Mesenchymal stem cell (in vitro differentiated cells and primary cell): ENCODE measurements at regions not wholly inside any gene's neighbourhood (a gene's known extent, or its start where the extent isn't known, plus 50 kb on each side); places are given as distances from the start of the nearest gene placed in this dataset.
A peak's percentile ranks its signal among the peaks of the same experiment; 100 is the strongest.

Source experiments
- DNase-seq: peaks from one replicate; pipeline ENCODE4 v3.0.0-alpha.2; 2013
- H2AFZ ChIP-seq: one replicate; pipeline ENCODE4 v1.6.1; 2013; ENCODE audit warnings: low read depth, mild to moderate bottlenecking, control low read depth, inconsistent platforms, low read length, moderate library complexity
- H2AK5ac ChIP-seq: 2 replicates; pipeline ENCODE4 v1.6.1; 2013; ENCODE audit warnings: low read length, moderate library complexity, mild to moderate bottlenecking, inconsistent platforms; ENCODE audit not compliant: severe bottlenecking
- H2BK120ac ChIP-seq: one replicate; pipeline ENCODE4 v1.6.1; 2013; ENCODE audit warnings: low read depth, mild to moderate bottlenecking, inconsistent platforms, low read length, moderate library complexity
- H2BK12ac ChIP-seq, 2 experiments: one replicate each; pipeline ENCODE4 v1.6.1; 2013; ENCODE audit warnings: inconsistent platforms in 2 of 2, low read length in 2 of 2, mild to moderate bottlenecking in 2 of 2, moderate library complexity in 2 of 2, control low read depth in 1 of 2
- H2BK15ac ChIP-seq: one replicate; pipeline ENCODE4 v1.6.1; 2013; ENCODE audit warnings: mild to moderate bottlenecking, low read depth, inconsistent platforms; ENCODE audit not compliant: poor library complexity, severe bottlenecking
- H2BK5ac ChIP-seq: 2 replicates; pipeline ENCODE4 v1.6.1; 2013; ENCODE audit warnings: low read depth, mild to moderate bottlenecking, low read length, control low read depth, inconsistent platforms; ENCODE audit not compliant: poor library complexity, severe bottlenecking
- H3K14ac ChIP-seq, 2 experiments: one replicate each; pipeline ENCODE4 v1.6.1; 2013; ENCODE audit warnings: inconsistent platforms in 2 of 2, low read length in 2 of 2, control low read depth in 1 of 2, mild to moderate bottlenecking in 1 of 2, moderate library complexity in 1 of 2
- H3K18ac ChIP-seq, 2 experiments: one replicate each; pipeline ENCODE4 v1.6.1; 2013; ENCODE audit warnings: inconsistent platforms in 2 of 2, low read length in 2 of 2, control low read depth in 1 of 2, low read depth in 1 of 2, mild to moderate bottlenecking in 1 of 2
- H3K23ac ChIP-seq, 2 experiments: one replicate each; pipeline ENCODE4 v1.6.1; 2013; ENCODE audit warnings: inconsistent platforms in 2 of 2, low read length in 2 of 2, mild to moderate bottlenecking in 2 of 2, moderate library complexity in 2 of 2, control low read depth in 1 of 2
- H3K27ac ChIP-seq: 2 replicates; pipeline ENCODE4 v1.5.1; 2013; ENCODE audit warnings: mild to moderate bottlenecking, moderate library complexity, low read length, control low read depth, inconsistent platforms; ENCODE audit not compliant: poor library complexity, severe bottlenecking
- H3K27me3 ChIP-seq, 2 experiments: 2 replicates each; pipeline versions ENCODE4 v1.6.1 to v1.7.0; 2013; ENCODE audit warnings: low read length in 2 of 2, mild to moderate bottlenecking in 2 of 2, moderate library complexity in 2 of 2, control low read depth in 1 of 2, inconsistent platforms in 1 of 2; ENCODE audit not compliant: control insufficient read depth in 1 of 2, insufficient read depth in 1 of 2
- H3K36me3 ChIP-seq, 2 experiments: 2 replicates each; pipeline versions ENCODE4 v1.6.1 to v1.7.0; 2013; ENCODE audit warnings: low read length in 2 of 2, control low read depth in 1 of 2, inconsistent platforms in 1 of 2, low read depth in 1 of 2, mild to moderate bottlenecking in 1 of 2; ENCODE audit not compliant: insufficient read depth in 2 of 2, control insufficient read depth in 1 of 2
- H3K4ac ChIP-seq, 2 experiments: one replicate each; pipeline ENCODE4 v1.6.1; 2013; ENCODE audit warnings: inconsistent platforms in 2 of 2, low read length in 2 of 2, mild to moderate bottlenecking in 2 of 2, moderate library complexity in 2 of 2, control low read depth in 1 of 2, low read depth in 1 of 2
- H3K4me1 ChIP-seq: 2 replicates; pipeline ENCODE4 v1.6.1; 2013; ENCODE audit warnings: low read depth, low read length, control low read depth; ENCODE audit not compliant: control insufficient read depth, insufficient read depth
- H3K4me2 ChIP-seq: 2 replicates; pipeline ENCODE4 v1.6.1; 2013; ENCODE audit warnings: low read length, mild to moderate bottlenecking, inconsistent platforms; ENCODE audit not compliant: poor library complexity, severe bottlenecking
- H3K4me3 ChIP-seq, 2 experiments: 2 replicates each; pipeline versions ENCODE4 v1.5.1 to v1.7.0; 2013; ENCODE audit warnings: low read length in 2 of 2, mild to moderate bottlenecking in 2 of 2, control low read depth in 1 of 2, low read depth in 1 of 2; ENCODE audit not compliant: insufficient read depth in 1 of 2
- H3K79me1 ChIP-seq: replicated peaks from 2 replicates; pipeline ENCODE4 v1.6.1; 2013; ENCODE audit warnings: mild to moderate bottlenecking, control low read depth, low read length, inconsistent platforms; ENCODE audit not compliant: poor library complexity, severe bottlenecking
- H3K9ac ChIP-seq: 2 replicates; pipeline ENCODE4 v1.7.0; 2013; ENCODE audit warnings: mild to moderate bottlenecking, low read length, moderate library complexity
- H3K9me3 ChIP-seq: 2 replicates; pipeline ENCODE4 v1.7.0; 2013; ENCODE audit warnings: mild to moderate bottlenecking, low read length; ENCODE audit not compliant: control insufficient read depth
- H4K8ac ChIP-seq: one replicate; pipeline ENCODE4 v1.6.1; 2013; ENCODE audit warnings: inconsistent platforms, mild to moderate bottlenecking, low read length, moderate library complexity
- H4K91ac ChIP-seq: one replicate; pipeline ENCODE4 v1.6.1; 2013; ENCODE audit warnings: mild to moderate bottlenecking, low read length, inconsistent platforms
- WGBS: methylation state at CpG from one replicate; pipeline ENCODE4 v1.1.7; 2013; ENCODE audit warnings: mixed read lengths; 5-methylcytosine and 5-hydroxymethylcytosine counted together

GRCh38 chr12:65517656-65518210, 239.2 kb downstream of the MSRB3 start:
- H2BK12ac ChIP-seq, result no peak overlapping the region
- peaks cover 2% of the 10 kb centered on the region for H3K4me1 ChIP-seq
- no peak overlapping the region for H3K14ac ChIP-seq
- H3K4ac ChIP-seq, result no peak overlapping the region
- no peak overlapping the region for H4K8ac ChIP-seq
- H3K79me1 ChIP-seq, result no peaks in the 10 kb centered on the region
- H3K4me3 ChIP-seq, result no peak overlapping the region
- no peak overlapping the region for H3K23ac ChIP-seq
- H2AK5ac ChIP-seq, result no peak overlapping the region
- no CpG with 5 or more reads among the region's 1 CpG for WGBS
- no peaks in the 10 kb centered on the region for H3K36me3 ChIP-seq
- DNase-seq, result no peak
- no peak overlapping the region for H3K18ac ChIP-seq
- no peak overlapping the region for H2BK15ac ChIP-seq
- peak overlapping the region; percentile 46 for H3K27ac ChIP-seq
- H3K9ac ChIP-seq, result no peak overlapping the region
- H3K4me2 ChIP-seq, result no peak overlapping the region
- H2BK120ac ChIP-seq, result no peak overlapping the region
- no peak overlapping the region for H2AFZ ChIP-seq
- no peaks in the 10 kb centered on the region for H3K27me3 ChIP-seq
- no peaks in the 10 kb centered on the region for H3K9me3 ChIP-seq
- no peak overlapping the region for H4K91ac ChIP-seq
- H2BK5ac ChIP-seq, result no peak overlapping the region

DNA sequence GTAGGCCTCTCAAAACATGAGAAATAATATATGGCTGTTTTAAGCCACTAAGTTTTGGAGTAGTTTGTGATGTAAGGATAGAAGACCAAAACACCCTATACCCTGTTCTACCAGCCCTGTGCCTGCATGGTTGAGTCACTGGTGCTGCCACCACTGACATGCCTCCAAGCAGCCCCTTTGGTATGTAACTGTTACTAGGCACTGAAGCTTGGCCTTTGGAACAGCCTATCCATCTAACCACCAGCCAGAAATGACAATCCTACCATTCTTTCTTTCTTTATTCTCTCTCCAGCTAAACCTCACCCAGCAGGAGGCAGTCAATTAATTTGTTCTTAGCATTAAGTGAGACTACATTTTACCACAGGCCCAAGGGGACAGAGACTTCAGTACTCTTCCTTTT, 240.3 kb downstream of the MSRB3 start:
- no peak overlapping the region for H3K18ac ChIP-seq
- H2AFZ ChIP-seq, result no peak overlapping the region
- H4K91ac ChIP-seq, result no peak overlapping the region

DNA sequence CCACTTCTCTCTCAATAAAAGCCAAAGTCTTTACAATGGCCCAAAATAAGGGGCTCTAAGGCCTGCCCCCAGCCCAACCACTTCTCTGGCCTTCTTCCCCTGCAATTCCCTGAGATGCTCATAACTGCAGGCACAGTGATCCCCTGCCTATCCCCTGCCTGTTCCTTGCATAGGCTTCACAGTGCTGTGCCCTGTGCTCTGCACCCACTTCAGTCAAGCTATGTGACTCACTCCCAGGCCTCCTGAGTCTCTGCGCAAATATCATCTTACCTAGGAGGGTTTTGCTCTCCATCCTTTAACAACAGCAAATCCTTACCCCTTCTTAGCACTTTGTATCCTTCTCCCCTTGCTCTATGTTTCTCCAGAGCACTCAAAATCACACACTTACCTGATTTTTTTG, 242.2 kb downstream of the MSRB3 start:
- Histone ChIP-seq H3K14ac (no peak overlapping the region), H2BK5ac (no peak overlapping the region)
- 84% methylated on average over 1 of the region's 1 CpG for WGBS

More for the DNA sequence above, 240.3 kb downstream of the MSRB3 start:
- no peak overlapping the region for H3K4me3 ChIP-seq
- no peak overlapping the region for H2BK120ac ChIP-seq
- H3K4ac ChIP-seq, result no peak overlapping the region
- no peak overlapping the region for H3K23ac ChIP-seq
- H3K27me3 ChIP-seq, result no peaks in the 10 kb centered on the region
- H3K4me1 ChIP-seq, result peaks cover 4% of the 10 kb centered on the region
- H3K79me1 ChIP-seq, result no peaks in the 10 kb centered on the region
- no peak overlapping the region for H3K9ac ChIP-seq
- no peak for DNase-seq
- H2BK12ac ChIP-seq, result no peak overlapping the region
- no peak overlapping the region for H3K14ac ChIP-seq
- H3K4me2 ChIP-seq, result no peak overlapping the region
- H3K36me3 ChIP-seq, result no peaks in the 10 kb centered on the region
- no peak overlapping the region for H2AK5ac ChIP-seq
- H3K9me3 ChIP-seq, result no peaks in the 10 kb centered on the region
- H2BK5ac ChIP-seq, result no peak overlapping the region
- no peak overlapping the region for H2BK15ac ChIP-seq
- no peak overlapping the region for H3K27ac ChIP-seq
- no peak overlapping the region for H4K8ac ChIP-seq

DNA sequence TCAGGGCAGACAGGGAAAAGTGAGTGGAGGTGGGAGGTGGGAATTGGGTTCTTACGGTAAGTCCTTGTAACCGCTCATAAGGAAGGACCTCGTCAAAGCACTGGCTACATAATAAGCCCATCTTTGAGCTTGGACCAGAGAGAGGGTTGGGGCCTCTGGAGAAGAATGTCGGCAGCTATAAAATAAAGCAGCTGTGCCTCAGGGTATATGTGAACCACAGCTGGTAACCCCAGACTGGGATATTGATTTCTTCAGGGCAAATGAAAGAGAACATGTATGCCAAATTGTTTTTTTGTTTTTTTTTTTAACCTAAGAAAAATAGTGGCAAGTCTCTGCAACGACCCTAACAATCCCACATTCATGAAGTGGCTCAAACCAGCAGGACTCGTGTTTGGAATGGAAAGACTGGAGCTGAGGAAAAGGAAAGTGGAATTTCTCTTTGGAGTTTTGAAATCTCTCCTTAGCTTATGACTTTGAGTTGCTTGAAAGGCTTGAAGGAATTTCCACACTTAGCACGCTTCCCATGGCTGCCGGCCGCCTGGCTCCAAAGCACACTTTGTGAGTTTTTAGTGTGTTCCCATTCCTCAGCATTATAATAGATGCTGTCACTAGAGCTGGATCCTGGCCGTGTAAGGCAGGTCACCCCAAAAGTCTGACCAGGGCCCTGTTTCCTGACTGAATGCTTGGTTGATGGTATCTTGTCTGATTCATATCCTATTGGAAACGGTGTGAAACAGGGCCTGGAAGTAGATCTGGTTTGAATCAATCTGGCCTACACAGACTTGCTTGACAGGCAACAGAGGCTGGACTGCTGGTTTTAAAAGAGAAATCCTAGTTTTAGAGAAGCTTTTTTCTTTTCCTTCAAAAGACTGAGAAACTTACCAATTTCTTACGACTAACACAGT, 244.7 kb downstream of the MSRB3 start:
- peak overlapping the region; percentile 71 to 91 for H2BK12ac ChIP-seq
- peak; percentile 81 for DNase-seq
- no peaks in the 10 kb centered on the region for H3K36me3 ChIP-seq
- no peaks in the 10 kb centered on the region for H3K9me3 ChIP-seq
- H2AFZ ChIP-seq, result no peak overlapping the region
- no peak overlapping the region for H3K4me2 ChIP-seq
- H2BK120ac ChIP-seq, result peak overlapping the region; percentile 75
- no peak overlapping the region for H3K14ac ChIP-seq
- peak overlapping the region; percentile 83 for H2AK5ac ChIP-seq
- H3K18ac ChIP-seq, result peak overlapping the region; percentile 50 to 80
- WGBS, result 50% methylated on average over 11 of the region's 12 CpGs
- H2BK5ac ChIP-seq, result peak overlapping the region; percentile 48
- peak overlapping the region; percentile 84 for H4K91ac ChIP-seq
- no peaks in the 10 kb centered on the region for H3K79me1 ChIP-seq
- peak overlapping the region; percentile 25 for H3K27ac ChIP-seq
- H4K8ac ChIP-seq, result peak overlapping the region; percentile 86
- no peak overlapping the region for H3K4me3 ChIP-seq
- no peaks in the 10 kb centered on the region for H3K27me3 ChIP-seq
- peaks cover 7% of the 10 kb centered on the region for H3K4me1 ChIP-seq
- no peak overlapping the region for H3K9ac ChIP-seq
- peak overlapping the region; percentile 78 for H2BK15ac ChIP-seq
- H3K23ac ChIP-seq, result no peak overlapping the region
- peak overlapping the region; percentile 20 to 69 for H3K4ac ChIP-seq

More for the DNA sequence above, 242.2 kb downstream of the MSRB3 start:
- Histone ChIP-seq H3K4ac (no peak overlapping the region), H3K36me3 (no peaks in the 10 kb centered on the region), H3K4me1 (peaks cover 6% of the 10 kb centered on the region), H3K9ac (no peak overlapping the region), H2BK12ac (peak overlapping the region in 1 of 2 experiments; percentile 71), H2AFZ (no peak overlapping the region), H3K9me3 (no peaks in the 10 kb centered on the region), H3K27me3 (no peaks in the 10 kb centered on the region), H3K4me2 (no peak overlapping the region), H3K23ac (no peak overlapping the region), H4K8ac (peak overlapping the region; percentile 51), H3K27ac (no peak overlapping the region), H3K18ac (no peak overlapping the region), H3K79me1 (no peaks in the 10 kb centered on the region), H2BK120ac (no peak overlapping the region), H2BK15ac (no peak overlapping the region), H4K91ac (no peak overlapping the region), H2AK5ac (no peak overlapping the region), H3K4me3 (no peak overlapping the region)
- DNase-seq, result no peak
